SK-N-SH (cell line): ENCODE measurements at regions not wholly inside any gene's neighbourhood (a gene's known extent, or its start where the extent isn't known, plus 50 kb on each side); places are given as distances from the start of the nearest gene placed in this dataset.

ENCODE experiments used
- CTCF ChIP-seq: fragments of 200-600 bp; sonication (generic); IDR thresholded peaks from 2 replicates; pipeline ENCODE4 v1.6.1; 2017; ENCODE audit warnings: antibody characterized with exemption, mild to moderate bottlenecking, moderate library complexity
- EP300 ChIP-seq, 2 experiments: IDR thresholded peaks; 2 replicates each; pipeline versions ENCODE4 v1.4.0 to v1.6.1; 2012; ENCODE audit warnings: borderline replicate concordance in 1 of 2, low read depth in 1 of 2, low read length in 1 of 2
- EZH2phosphoT487 ChIP-seq: fragments of 200-600 bp; sonication (generic); IDR thresholded peaks from 2 replicates; pipeline ENCODE4 v1.6.1; 2017; ENCODE audit warnings: low read depth, mixed run types, mild to moderate bottlenecking, antibody characterized with exemption, moderate library complexity, borderline replicate concordance
- FOSL2 ChIP-seq: IDR thresholded peaks from 2 replicates; pipeline ENCODE4 v1.4.0; 2012; ENCODE audit warnings: low read depth, mild to moderate bottlenecking, moderate library complexity, borderline replicate concordance
- GATA2 ChIP-seq: sonication (generic); formaldehyde crosslinking; IDR thresholded peaks from 2 replicates; pipeline ENCODE4 v1.5.0; 2020; ENCODE audit warnings: mild to moderate bottlenecking, missing genetic modification reagents
- MAX ChIP-seq: IDR thresholded peaks from 2 replicates; pipeline ENCODE4 v1.4.0; 2012; ENCODE audit warnings: low read depth
- NFIC ChIP-seq: IDR thresholded peaks from 2 replicates; pipeline ENCODE4 v1.4.0; 2012; ENCODE audit warnings: borderline replicate concordance
- POLR2AphosphoS5 ChIP-seq: IDR thresholded peaks from 2 replicates; pipeline ENCODE4 v1.6.1; 2012; ENCODE audit warnings: low read depth, low read length
- RAD21 ChIP-seq: IDR thresholded peaks from 2 replicates; pipeline ENCODE4 v1.6.1; 2012; ENCODE audit warnings: mild to moderate bottlenecking, low read length
- RCOR1 ChIP-seq: fragments of 150-350 bp; IDR thresholded peaks from 2 replicates; pipeline ENCODE4 v1.6.1; 2017; ENCODE audit warnings: antibody characterized with exemption, low read length
- REST ChIP-seq: IDR thresholded peaks from 2 replicates; pipeline ENCODE4 v1.6.1; 2012; ENCODE audit warnings: mild to moderate bottlenecking, low read depth, low read length, moderate library complexity
- TAF1 ChIP-seq: IDR thresholded peaks from 2 replicates; pipeline ENCODE4 v1.6.1; 2012; ENCODE audit warnings: low read depth, mild to moderate bottlenecking, low read length, moderate library complexity, borderline replicate concordance
- USF2 ChIP-seq: fragments of 150-350 bp; IDR thresholded peaks from 2 replicates; pipeline ENCODE4 v1.6.1; 2017; ENCODE audit warnings: antibody characterized with exemption, low read length, low read depth, borderline replicate concordance

GRCh38 chr18:55786651-55787272 lies 198.8 kb upstream of the TCF4 start:
- TF ChIP-seq CTCF = no peak
- no peak for TF ChIP-seq GATA2 (CRISPR knock-in tag)
- no peak for TF ChIP-seq USF2
- no peak for TF ChIP-seq EZH2phosphoT487
- no peak for TF ChIP-seq POLR2AphosphoS5
- no peak for TF ChIP-seq MAX
- no peak for TF ChIP-seq NFIC
- no peak for TF ChIP-seq FOSL2
- peak; percentile 76; the same call in 1 of the 2 replicates for TF ChIP-seq REST
- TF ChIP-seq TAF1 = no peak
- TF ChIP-seq RCOR1 = no peak
- no peak for TF ChIP-seq RAD21
- no peak for TF ChIP-seq EP300 (IDR thresholded peaks at IDR 0.05; ENCODE audit: borderline replicate concordance in 1 of 2, low read depth in 1 of 2, low read length in 1 of 2)
